ENCODE measurements at regions not wholly inside any gene's neighbourhood (a gene's known extent, or its start where the extent isn't known, plus 50 kb on each side); places are given as distances from the start of the nearest gene placed in this dataset.

- no peak for DNase-seq
Measured at GRCh38 chr1:175894581-175894980, 151.2 kb upstream of the TNR start.

DNA sequence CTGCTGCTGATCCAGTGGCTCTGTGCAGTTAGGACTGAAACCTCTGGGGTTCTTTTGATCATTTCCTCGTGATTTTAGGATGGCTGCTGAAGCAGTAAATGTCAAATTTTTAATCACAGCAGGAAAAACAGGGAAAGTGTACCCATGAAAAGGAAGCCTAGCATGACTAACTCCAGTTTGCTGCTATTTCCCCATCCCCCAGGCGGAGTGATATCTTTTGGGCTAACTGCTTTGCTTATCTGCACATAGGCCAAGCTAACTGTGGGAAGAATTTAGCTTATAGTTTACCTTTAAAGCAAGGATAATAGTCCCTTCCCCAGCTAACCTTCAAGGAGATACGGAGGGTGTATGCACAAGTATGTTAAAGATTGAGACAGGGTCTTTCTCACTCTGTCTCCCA is 149.8 kb upstream of the TNR start:
- DNase-seq: no peak

GRCh38 chr1:175892686-175893085 is 149.3 kb upstream of the TNR start:
- no peak for DNase-seq

DNA sequence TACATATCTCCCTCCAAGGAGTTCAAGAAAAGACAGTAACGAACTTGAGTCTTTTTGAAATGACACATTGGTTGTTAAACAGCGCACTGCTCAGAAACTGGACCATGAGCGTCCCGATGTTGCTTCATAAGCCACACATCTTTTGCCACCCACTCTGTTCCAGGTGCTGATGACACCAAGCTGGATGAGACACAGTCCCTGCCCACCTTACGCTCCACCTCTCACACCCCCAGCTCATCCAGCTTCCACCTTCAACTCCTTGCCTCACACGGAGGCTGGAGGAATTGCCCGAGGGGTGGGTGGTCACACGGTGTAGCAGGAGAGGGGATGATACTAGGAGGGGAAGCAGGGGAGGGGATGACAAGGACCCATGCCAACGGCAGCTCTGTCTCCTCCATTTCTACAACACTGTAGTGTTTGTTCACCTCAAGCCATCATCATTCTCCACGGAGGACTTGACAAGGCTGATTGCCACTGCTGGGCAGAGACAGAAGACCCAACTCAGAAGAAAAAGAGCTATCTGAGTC is 148.5 kb upstream of the TNR start:
- no peak for DNase-seq

- no peak for DNase-seq
Measured at GRCh38 chr1:175890958-175891357, 147.6 kb upstream of the TNR start.

DNA sequence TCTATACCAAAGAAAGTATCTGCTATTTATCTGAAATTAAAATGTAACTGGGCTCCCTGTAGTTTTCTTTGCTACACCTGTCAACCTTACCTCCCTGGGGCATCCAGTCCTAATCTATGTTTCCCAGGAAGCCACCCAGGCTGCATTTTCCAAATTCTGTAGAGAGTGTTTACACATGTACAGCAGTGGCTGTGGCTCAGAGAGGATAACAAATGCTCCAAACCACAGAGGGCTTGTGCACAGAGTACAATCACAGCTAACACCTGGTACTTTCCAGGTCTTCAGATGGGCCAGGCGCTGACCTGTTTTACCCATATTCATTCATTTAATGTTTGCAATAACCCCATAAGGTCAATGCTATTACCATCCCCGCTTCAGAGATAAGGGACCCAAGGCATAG is 146.5 kb upstream of the TNR start:
- no peak for DNase-seq

- no peak for DNase-seq
Measured at GRCh38 chr1:175888996-175889395, 145.6 kb upstream of the TNR start.

DNA sequence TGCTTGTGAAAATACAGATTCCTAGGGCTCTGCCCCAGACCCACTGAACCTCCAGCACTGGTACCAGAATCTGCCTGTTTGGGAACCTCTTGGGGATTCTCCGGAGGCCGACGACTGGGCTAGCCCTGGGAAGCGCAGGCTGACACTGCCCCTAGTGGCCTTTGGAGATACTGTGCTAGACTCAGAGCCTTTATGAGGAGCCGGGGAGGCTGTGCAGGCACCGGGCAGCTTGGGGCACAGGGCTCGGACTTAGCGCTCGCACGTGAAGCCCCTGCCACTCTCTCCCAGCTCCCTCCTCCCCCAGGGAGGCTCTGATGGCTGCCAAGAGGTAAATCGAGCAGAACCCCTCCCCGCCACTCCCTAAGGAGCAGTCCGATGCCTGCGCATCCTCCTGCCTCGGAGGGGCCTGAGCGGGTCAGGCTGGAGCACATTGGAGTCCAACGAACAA is 144.6 kb upstream of the TNR start:
- DNase-seq: peak; percentile 7 to 37

DNA sequence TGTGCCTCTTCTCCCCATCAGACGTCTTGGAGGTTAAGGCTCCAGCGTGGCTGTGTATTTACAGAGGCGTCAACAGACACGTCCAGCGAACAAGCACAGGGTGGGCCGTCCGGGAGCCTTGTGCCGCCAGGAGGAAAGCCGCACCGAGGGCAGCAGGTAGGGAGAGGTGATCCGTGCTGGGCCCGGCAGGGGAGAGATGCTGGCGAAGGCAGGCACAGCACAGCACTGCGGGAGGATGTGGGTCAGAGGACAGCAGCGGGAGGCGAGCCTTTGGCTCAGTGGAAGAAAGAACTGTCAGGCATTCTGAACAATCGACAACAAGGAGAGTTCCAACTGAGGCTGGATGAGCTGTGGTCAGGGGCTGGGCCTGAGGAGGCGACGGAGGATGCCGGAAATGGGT is 144.1 kb upstream of the TNR start:
- DNase-seq: no peak

- DNase-seq: no peak
Measured at GRCh38 chr1:175885326-175885725, 141.9 kb upstream of the TNR start.

DNA sequence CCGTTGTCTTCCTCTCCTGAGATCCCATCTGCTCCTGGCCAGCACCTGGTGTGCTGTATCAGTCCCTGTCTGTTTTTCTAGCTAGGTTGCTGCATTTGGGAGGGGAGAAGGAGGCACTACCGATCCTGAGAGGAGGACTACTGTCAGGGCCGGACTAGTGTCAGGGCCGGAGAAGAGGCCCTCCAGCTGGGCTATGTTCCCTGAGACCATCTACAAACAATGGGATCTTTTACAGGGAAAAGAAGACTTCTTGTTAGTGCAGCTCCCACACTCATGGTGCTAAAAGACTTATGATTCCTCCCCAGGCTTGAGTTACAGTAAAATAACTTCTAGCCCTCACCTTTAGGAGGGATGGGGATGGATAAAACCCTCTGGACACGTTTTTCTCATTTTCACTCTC is 141.0 kb upstream of the TNR start:
- DNase-seq: no peak

GRCh38 chr1:175882192-175882591 is 138.8 kb upstream of the TNR start:
- DNase-seq: no peak

- DNase-seq: no peak
Measured at GRCh38 chr1:175881246-175881976, 138.0 kb upstream of the TNR start.

DNA sequence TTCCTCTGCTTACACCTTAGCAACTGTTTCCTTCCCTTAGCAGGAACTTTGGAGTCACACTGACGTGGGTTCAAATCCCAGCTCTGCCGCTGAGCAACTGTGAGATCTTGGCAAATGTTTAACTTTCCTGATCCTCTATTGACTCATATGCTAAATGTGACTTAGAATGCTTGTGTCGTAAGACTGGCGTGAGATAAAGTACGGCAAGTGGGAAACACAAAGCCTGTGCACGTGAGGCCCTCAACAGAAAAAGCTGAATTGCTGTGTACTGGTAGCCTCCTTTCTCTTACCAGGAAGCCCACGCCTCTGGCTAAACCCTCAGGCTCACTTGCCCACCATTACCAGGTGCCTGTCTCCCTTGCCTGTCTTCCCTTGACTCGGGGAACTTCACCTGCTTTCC is 135.4 kb upstream of the TNR start:
- no peak for DNase-seq

DNA sequence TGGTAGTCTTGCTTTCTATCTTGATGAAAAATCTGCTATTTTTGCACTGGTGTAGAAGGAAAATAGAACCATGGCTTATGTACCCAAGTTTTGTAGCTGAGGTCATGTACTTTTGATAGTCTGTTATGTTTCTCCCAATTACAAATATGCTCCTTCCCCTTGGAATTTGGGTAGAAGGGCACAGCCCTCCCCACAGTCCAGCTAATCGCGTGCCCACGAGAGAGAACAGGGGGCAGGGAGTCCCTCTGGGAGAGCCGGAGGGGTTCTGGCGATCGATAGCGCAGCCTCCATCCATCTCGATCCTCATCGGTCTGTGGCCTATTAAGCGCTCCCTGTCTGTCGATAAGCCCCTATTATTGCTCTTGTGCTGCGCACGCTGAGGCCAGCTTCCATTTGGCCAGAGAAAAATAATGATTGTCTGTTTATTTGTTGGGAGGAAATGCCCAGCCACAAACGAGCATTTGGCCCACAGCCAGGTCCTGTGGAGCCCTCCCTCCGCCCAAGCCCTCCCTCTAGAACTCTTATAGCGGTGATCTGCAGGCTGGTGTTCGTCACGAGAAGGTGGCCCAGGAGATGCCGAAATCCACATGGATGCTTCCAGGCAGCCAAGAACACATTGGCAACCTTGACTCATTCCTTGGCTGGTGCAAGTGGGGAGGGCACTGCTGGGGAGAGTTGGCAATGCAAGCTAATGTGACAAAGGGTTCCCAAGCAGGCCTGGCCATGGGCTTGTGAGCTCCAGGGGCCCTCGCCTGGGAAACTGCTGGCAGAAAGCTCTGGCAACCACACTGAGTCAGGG is 134.7 kb upstream of the TNR start:
- DNase-seq: no peak

- DNase-seq: no peak
Measured at GRCh38 chr1:175875556-175875955, 132.2 kb upstream of the TNR start.

GRCh38 chr1:175874081-175874480 is 130.7 kb upstream of the TNR start:
- no peak for DNase-seq

GRCh38 chr1:175873290-175873935 is 130.0 kb upstream of the TNR start:
- DNase-seq: no peak

- DNase-seq: no peak
Measured at GRCh38 chr1:175872588-175872987, 129.2 kb upstream of the TNR start.

- DNase-seq: no peak
Measured at GRCh38 chr1:175871647-175872046, 128.3 kb upstream of the TNR start.

GRCh38 chr1:175870217-175870616 is 126.8 kb upstream of the TNR start:
- no peak for DNase-seq

DNA sequence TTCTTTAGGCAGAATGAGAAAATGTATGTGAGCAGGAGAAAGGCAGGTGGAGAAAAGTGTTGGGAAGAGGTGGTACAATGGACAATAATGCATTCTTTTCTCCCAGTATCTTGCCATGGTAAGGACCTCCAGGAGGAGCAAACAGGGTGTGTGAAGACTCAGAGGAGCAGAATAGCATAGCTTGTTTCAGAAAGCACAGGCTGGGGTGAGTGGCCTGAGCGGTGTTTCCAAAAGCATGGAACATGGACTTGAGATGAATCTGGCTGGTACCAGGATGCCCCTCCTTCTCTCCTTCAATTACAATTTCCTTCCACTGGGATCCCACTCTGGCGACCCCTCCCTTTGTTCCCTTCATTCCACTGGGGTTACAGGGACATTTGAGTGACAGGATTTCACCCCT is 123.4 kb upstream of the TNR start:
- no peak for DNase-seq

DNA sequence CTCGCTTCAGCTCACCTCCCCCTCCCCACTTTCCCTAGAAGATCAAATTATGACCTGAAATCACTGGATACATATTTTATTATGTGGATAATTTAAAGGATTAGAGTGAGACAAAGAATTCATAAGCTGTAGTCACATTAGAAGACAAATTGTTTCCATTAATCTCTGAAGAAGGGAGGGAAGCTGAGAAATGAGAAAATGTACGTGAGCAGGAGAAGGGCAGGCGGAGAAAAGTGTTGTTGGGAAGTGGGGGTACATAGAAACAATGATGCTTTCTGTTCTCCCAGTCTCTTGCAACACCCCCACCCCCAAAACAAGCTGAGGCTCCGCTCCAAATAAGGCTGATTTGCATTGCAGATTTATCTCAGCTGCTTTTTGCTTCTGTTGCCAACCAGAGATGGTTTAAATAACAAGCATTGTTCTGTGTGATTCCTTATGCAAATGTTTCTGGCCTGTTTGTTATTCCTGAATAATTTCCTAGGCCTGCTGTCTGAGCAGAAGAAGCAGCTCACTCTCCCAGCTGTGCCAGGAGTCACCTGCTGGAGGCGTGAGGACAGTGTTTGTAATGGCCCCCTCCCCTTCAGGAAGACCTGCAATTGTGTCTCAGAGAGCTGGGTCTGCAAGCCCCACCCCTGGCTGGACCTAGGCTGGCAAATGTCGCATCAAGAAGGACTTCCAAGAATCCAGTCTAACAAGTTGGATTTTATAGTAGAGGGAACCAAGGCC is 121.8 kb upstream of the TNR start:
- no peak for DNase-seq
